Activated CD4-positive, alpha-beta T cell treated with anti-CD3 and anti-CD28 coated beads, Interleukin-2, amount 50 U/mL, for 48 hours (primary cell): ENCODE measurements at regions not wholly inside any gene's neighbourhood (a gene's known extent, or its start where the extent isn't known, plus 50 kb on each side); places are given as distances from the start of the nearest gene placed in this dataset.
"Not testable (repeated sequence)": the region's sequence is repeated elsewhere in the genome, so short reads cannot be mapped to it uniquely, and the experiment has no call there.

Experiments
- DNase-seq, 2 experiments: peaks; one replicate each; pipeline ENCODE4 v3.0.0-alpha.2; 2020

- DNase-seq: peak; percentile 41 to 57
Observed at GRCh38 chr1:182259229-182259872, 132.2 kb downstream of the GLUL start.

- no peak for DNase-seq
Observed at GRCh38 chr1:182257369-182258063, 134.1 kb downstream of the GLUL start.

- no peak for DNase-seq
Observed at GRCh38 chr1:182256931-182257330, 134.7 kb downstream of the GLUL start.

- no peak for DNase-seq
Observed at GRCh38 chr1:182255494-182255893, 136.1 kb downstream of the GLUL start.

GRCh38 chr1:182253319-182253860, 138.2 kb downstream of the GLUL start:
- no peak for DNase-seq

GRCh38 chr1:182251561-182251960, 140.0 kb downstream of the GLUL start:
- no peak for DNase-seq

GRCh38 chr1:182249201-182249676, 142.4 kb downstream of the GLUL start:
- peak; percentile 67 to 77 for DNase-seq

GRCh38 chr1:182248721-182249120, 142.9 kb downstream of the GLUL start:
- DNase-seq: peak; percentile 65 to 77

GRCh38 chr1:182247813-182248212, 143.8 kb downstream of the GLUL start:
- not testable (repeated sequence) for DNase-seq

- DNase-seq: no peak
Observed at GRCh38 chr1:182246783-182247182, 144.8 kb downstream of the GLUL start.

- no peak for DNase-seq
Observed at GRCh38 chr1:182245040-182245439, 146.6 kb downstream of the GLUL start.

GRCh38 chr1:182244451-182244850, 147.1 kb downstream of the GLUL start:
- DNase-seq: no peak

- DNase-seq: no peak
Observed at GRCh38 chr1:182242641-182243040, 148.9 kb downstream of the GLUL start.

- no peak for DNase-seq
Observed at GRCh38 chr1:182240085-182240484, 151.5 kb downstream of the GLUL start.

GRCh38 chr1:182238421-182238820, 153.2 kb downstream of the GLUL start:
- no peak for DNase-seq

GRCh38 chr1:182237329-182237728, 154.3 kb downstream of the GLUL start:
- no peak for DNase-seq

- no peak for DNase-seq
Observed at GRCh38 chr1:182236651-182237077, 154.9 kb downstream of the GLUL start.

GRCh38 chr1:182235952-182236650, 155.5 kb downstream of the GLUL start:
- DNase-seq: no peak

- no peak for DNase-seq
Observed at GRCh38 chr1:182235604-182235951, 156.0 kb downstream of the GLUL start.

GRCh38 chr1:182229921-182230491, 161.6 kb downstream of the GLUL start:
- DNase-seq: no peak

- DNase-seq: no peak
Observed at GRCh38 chr1:182229451-182229850, 162.1 kb downstream of the GLUL start.

GRCh38 chr1:182227864-182228547, 163.6 kb downstream of the GLUL start:
- DNase-seq: no peak

GRCh38 chr1:182226618-182227017, 165.0 kb downstream of the GLUL start:
- no peak for DNase-seq
